ENCODE measurements at regions not wholly inside any gene's neighbourhood (a gene's known extent, or its start where the extent isn't known, plus 50 kb on each side); places are given as distances from the start of the nearest gene placed in this dataset.

- TF ChIP-seq, protein P1, sequence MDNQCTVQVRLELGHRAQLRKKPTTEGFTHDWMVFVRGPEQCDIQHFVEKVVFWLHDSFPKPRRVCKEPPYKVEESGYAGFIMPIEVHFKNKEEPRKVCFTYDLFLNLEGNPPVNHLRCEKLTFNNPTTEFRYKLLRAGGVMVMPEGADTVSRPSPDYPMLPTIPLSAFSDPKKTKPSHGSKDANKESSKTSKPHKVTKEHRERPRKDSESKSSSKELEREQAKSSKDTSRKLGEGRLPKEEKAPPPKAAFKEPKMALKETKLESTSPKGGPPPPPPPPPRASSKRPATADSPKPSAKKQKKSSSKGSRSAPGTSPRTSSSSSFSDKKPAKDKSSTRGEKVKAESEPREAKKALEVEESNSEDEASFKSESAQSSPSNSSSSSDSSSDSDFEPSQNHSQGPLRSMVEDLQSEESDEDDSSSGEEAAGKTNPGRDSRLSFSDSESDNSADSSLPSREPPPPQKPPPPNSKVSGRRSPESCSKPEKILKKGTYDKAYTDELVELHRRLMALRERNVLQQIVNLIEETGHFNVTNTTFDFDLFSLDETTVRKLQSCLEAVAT (IDR thresholded peaks at IDR 0.05): no peak
- TF ChIP-seq, protein P2, sequence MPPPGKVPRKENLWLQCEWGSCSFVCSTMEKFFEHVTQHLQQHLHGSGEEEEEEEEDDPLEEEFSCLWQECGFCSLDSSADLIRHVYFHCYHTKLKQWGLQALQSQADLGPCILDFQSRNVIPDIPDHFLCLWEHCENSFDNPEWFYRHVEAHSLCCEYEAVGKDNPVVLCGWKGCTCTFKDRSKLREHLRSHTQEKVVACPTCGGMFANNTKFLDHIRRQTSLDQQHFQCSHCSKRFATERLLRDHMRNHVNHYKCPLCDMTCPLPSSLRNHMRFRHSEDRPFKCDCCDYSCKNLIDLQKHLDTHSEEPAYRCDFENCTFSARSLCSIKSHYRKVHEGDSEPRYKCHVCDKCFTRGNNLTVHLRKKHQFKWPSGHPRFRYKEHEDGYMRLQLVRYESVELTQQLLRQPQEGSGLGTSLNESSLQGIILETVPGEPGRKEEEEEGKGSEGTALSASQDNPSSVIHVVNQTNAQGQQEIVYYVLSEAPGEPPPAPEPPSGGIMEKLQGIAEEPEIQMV (tag; conservative IDR thresholded peaks at IDR 0.05; ENCODE audit: low read depth): no peak
- no peak for TF ChIP-seq ZNF785 (CRISPR knock-in tag; IDR thresholded peaks at IDR 0.05)
- no peak for TF ChIP-seq SP1 (CRISPR knock-in tag; IDR thresholded peaks at IDR 0.05)
- TF ChIP-seq ZBTB34 (CRISPR knock-in tag; IDR thresholded peaks at IDR 0.05): no peak
- TF ChIP-seq OTX1 (CRISPR knock-in tag; IDR thresholded peaks at IDR 0.05): no peak
- TF ChIP-seq KLF16 (IDR thresholded peaks at IDR 0.05): no peak
Measured at GRCh38 chr18:56333839-56334238, 304.6 kb downstream of the TXNL1 start (continued).

GRCh38 chr18:56333146-56333545, 305.2 kb downstream of the TXNL1 start:
- no peak overlapping the region for H3K4me2 ChIP-seq (ENCODE audit: insufficient read depth, low read length)
- no TSS peak for BruUV-seq (replicated peaks)
- H4K20me1 ChIP-seq (replicated peaks; ENCODE audit: control insufficient read depth, insufficient read depth, low read length): no peaks in the 10 kb centered on the region; the same call in 1 of the 2 replicates
- no peaks in the 10 kb centered on the region for H3K4me1 ChIP-seq (replicated peaks in 1 of 2; ENCODE audit: control insufficient read depth in 2 of 2, insufficient read depth in 2 of 2, low read length in 2 of 2)
- H3K4me3 ChIP-seq: no peak overlapping the region
- ATAC-seq (no peak), DNase-seq (ENCODE audit: extremely low read depth in 1 of 4, low spot score in 3 of 4) (no peak), FAIRE-seq (no peak)
- H3K36me3 ChIP-seq (ENCODE audit: control insufficient read depth, insufficient read depth, low read length): no peaks in the 10 kb centered on the region
- no peaks in the 10 kb centered on the region for H3K27me3 ChIP-seq (ENCODE audit: control insufficient read depth in 2 of 2, insufficient read depth in 2 of 2, low read length in 2 of 2)
- intact Hi-C loops (cut with micrococcal nuclease) (no loop called here), in situ Hi-C loops (cut with MboI) (no loop called here)
- POLR2A ChIA-PET: no interaction called here
- H3K9ac ChIP-seq (ENCODE audit: insufficient read depth in 1 of 2, low read depth in 2 of 2, low read length in 2 of 2): no peak overlapping the region
- no peak overlapping the region for H3K27ac ChIP-seq (ENCODE audit: extremely low read depth, low read depth, low read length)
- H3K79me2 ChIP-seq (ENCODE audit: control insufficient read depth, insufficient read depth, low read length): no peaks in the 10 kb centered on the region
- H3K9me1 ChIP-seq (ENCODE audit: control insufficient read depth, insufficient read depth, low read length): no peaks in the 10 kb centered on the region
- CTCF ChIA-PET (ENCODE audit: low intra/inter-chr PET ratio): no interaction called here
- H2AFZ ChIP-seq (ENCODE audit: low read depth, low read length): no peak overlapping the region
- 0% methylated on average over 3 of the region's 4 CpGs for WGBS (ENCODE audit: insufficient coverage, low coverage, missing lambda C conversion rate)
- H3K9me3 ChIP-seq (replicated peaks; ENCODE audit: control insufficient read depth, insufficient read depth, low read depth, low read length): no peaks in the 10 kb centered on the region
- no peak for TF ChIP-seq KLF10 (CRISPR knock-in tag; IDR thresholded peaks at IDR 0.05)
- TF ChIP-seq, protein P3, sequence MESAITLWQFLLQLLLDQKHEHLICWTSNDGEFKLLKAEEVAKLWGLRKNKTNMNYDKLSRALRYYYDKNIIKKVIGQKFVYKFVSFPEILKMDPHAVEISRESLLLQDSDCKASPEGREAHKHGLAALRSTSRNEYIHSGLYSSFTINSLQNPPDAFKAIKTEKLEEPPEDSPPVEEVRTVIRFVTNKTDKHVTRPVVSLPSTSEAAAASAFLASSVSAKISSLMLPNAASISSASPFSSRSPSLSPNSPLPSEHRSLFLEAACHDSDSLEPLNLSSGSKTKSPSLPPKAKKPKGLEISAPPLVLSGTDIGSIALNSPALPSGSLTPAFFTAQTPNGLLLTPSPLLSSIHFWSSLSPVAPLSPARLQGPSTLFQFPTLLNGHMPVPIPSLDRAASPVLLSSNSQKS (CRISPR knock-in tag; IDR thresholded peaks at IDR 0.05): no peak
